Urinary bladder (tissue), 3 donors: ENCODE measurements at regions not wholly inside any gene's neighbourhood (a gene's known extent, or its start where the extent isn't known, plus 50 kb on each side); places are given as distances from the start of the nearest gene placed in this dataset.

Experiments
- DNase-seq: peaks from one replicate; pipeline ENCODE4 v3.0.0-alpha.2; 2015; ENCODE audit errors: extremely low spot score
- H3K27ac ChIP-seq: one replicate; pipeline ENCODE4 v1.5.1; 2013; ENCODE audit warnings: low read depth, mild to moderate bottlenecking, moderate library complexity
- H3K36me3 ChIP-seq: one replicate; pipeline ENCODE4 v1.6.1; 2013; ENCODE audit warnings: mild to moderate bottlenecking, moderate library complexity; ENCODE audit not compliant: insufficient read depth
- H3K4me1 ChIP-seq: one replicate; pipeline ENCODE4 v1.6.1; 2013; ENCODE audit warnings: mild to moderate bottlenecking, moderate library complexity; ENCODE audit not compliant: insufficient read depth
- H3K4me3 ChIP-seq: one replicate; pipeline ENCODE4 v1.5.1; 2013; ENCODE audit warnings: low read depth, low read length
- WGBS: extraction: QIAGEN DNeasy Blood & Tissue Kit; methylation state at CpG from one replicate; pipeline ENCODE4 v1.1.7; 2013; 5-methylcytosine and 5-hydroxymethylcytosine counted together
- donor health status: healthy with polysubstance abuse.
- donor health status: healthy.

DNA sequence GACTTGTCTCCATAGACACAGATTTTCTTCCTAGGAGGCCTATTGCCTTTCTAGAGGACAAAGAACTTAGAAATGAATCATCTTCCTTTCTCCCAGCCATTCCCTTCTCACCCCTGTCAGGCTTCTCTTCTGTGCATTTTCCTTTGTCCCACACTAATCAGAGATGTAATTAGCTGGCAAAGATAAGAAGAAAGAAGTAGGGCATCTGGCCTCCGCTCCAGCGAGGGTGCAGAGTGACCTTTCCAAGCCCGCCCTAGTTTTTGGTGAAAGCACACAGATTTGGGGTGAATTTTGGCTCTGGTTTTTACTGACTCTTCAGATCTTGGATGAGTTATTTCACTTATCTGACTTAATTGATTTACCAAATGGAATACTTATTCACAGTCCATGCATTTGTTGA lies 626.5 kb downstream of the ZEB2 start:
- Histone ChIP-seq H3K27ac (no peak overlapping the region), H3K36me3 (no peaks in the 10 kb centered on the region), H3K4me1 (no peaks in the 10 kb centered on the region), H3K4me3 (no peak overlapping the region)
- 91% methylated on average over 3 of the region's 3 CpGs for WGBS
- DNase-seq, result no peak

GRCh38 chr2:143891879-143892308 lies 628.0 kb downstream of the ZEB2 start:
- DNase-seq, result no peak
- WGBS, result 83% methylated on average over 7 of the region's 7 CpGs
- no peaks in the 10 kb centered on the region for H3K36me3 ChIP-seq
- no peak overlapping the region for H3K4me3 ChIP-seq
- no peaks in the 10 kb centered on the region for H3K4me1 ChIP-seq
- no peak overlapping the region for H3K27ac ChIP-seq

DNA sequence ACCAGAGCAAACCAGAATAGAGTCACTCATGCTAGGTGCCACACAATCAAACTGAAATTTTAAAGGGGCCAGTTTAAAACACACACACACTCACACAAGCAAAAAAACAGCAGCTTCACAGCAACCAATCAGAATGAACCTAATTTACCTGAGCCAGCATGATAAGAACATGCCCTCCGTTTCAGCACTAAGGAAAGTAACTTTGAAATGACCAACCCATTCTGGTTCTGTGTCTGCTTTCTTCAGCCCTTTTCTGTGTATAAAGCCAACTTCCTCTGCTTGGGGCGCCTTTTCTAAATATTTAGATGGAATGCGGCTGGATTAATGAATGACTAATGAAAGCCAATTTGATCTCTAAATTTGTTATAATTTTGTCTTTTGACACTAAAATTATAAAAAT lies 629.1 kb downstream of the ZEB2 start:
- Histone ChIP-seq H3K4me3 (no peak overlapping the region), H3K36me3 (no peaks in the 10 kb centered on the region), H3K27ac (no peak overlapping the region), H3K4me1 (no peaks in the 10 kb centered on the region)
- 67% methylated on average over 3 of the region's 3 CpGs for WGBS
- no peak for DNase-seq

GRCh38 chr2:143889216-143889615 lies 630.7 kb downstream of the ZEB2 start:
- Histone ChIP-seq H3K4me1 (no peaks in the 10 kb centered on the region), H3K27ac (no peak overlapping the region), H3K36me3 (no peaks in the 10 kb centered on the region), H3K4me3 (no peak overlapping the region)
- DNase-seq, result no peak
- 87% methylated on average over 4 of the region's 4 CpGs for WGBS

DNA sequence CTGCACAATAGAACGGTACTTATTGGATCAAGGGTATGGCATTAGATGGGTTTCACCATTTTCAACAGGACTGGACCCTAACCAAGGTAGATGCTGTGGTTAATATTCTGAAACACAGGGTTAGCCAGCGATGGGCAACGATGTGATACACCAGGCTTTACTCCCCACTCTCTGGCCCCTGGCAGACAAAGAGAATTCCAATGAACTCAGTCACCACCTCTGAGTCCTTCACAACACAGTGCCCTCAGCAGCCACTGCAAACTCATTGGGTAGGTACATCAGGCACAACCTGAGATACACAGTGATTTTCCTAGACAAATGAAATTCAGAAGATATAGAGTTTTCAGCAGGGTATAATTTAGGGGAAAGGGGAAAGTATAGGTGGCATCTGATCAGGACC lies 634.5 kb downstream of the ZEB2 start:
- Histone ChIP-seq H3K27ac (no peak overlapping the region), H3K36me3 (no peaks in the 10 kb centered on the region), H3K4me1 (no peaks in the 10 kb centered on the region), H3K4me3 (no peak overlapping the region)
- WGBS, result 93% methylated on average over 3 of the region's 3 CpGs
- no peak for DNase-seq

DNA sequence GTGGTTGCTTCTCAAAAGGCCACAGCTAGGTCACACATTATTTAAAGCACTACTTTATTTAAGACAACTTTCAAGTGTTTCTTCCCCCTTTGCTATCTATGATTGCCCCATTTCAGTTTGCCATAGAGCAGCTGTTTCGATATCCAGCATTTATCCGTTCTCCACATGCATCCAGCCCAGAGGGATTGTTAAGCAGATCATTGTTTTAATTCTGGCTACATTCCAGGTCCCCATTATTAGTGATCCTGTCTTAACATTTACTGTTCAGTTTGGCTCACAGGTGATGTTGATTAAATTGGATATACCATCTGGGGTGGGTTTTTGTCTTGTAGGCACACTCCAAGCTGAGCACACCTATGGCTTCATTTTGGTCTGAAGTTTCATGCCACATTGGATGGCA lies 638.7 kb downstream of the ZEB2 start:
- Histone ChIP-seq H3K4me3 (no peak overlapping the region), H3K27ac (no peak overlapping the region), H3K4me1 (no peaks in the 10 kb centered on the region), H3K36me3 (no peaks in the 10 kb centered on the region)
- WGBS, result 90% methylated on average over 2 of the region's 2 CpGs
- no peak for DNase-seq

DNA sequence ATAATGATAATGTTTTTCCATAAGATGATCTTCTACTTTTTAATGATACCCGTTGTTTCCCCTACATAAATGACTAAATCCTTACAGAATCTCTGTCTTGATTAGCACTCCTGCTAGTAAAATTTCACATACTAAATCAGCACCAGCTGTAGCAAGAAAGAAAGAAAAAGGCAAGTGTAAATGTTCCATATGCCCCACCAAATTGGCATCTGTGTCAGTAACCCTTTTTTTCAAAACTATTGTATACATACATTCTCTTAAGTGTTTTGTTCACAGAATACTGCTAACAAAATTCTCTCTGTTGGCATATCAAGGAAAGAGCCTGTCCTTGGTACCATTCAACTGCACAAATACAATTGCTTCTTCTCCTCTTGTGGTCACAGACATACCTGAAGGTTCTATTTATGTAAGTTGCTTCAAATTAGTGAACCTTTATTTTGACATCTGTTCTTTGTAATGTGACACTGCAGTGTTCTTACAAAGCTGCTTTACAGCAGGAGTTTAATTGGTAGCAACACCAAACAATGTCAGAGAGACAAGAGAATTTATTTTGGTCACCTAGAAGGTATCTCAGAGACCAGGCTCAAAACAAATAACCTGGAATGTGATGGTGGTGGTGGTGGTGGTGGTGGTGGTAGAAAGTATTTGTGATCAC lies 641.9 kb downstream of the ZEB2 start:
- no peak for DNase-seq
- Histone ChIP-seq H3K4me1 (no peaks in the 10 kb centered on the region), H3K4me3 (no peak overlapping the region), H3K36me3 (no peaks in the 10 kb centered on the region), H3K27ac (no peak overlapping the region)
- 65% methylated on average over 1 of the region's 1 CpG for WGBS

DNA sequence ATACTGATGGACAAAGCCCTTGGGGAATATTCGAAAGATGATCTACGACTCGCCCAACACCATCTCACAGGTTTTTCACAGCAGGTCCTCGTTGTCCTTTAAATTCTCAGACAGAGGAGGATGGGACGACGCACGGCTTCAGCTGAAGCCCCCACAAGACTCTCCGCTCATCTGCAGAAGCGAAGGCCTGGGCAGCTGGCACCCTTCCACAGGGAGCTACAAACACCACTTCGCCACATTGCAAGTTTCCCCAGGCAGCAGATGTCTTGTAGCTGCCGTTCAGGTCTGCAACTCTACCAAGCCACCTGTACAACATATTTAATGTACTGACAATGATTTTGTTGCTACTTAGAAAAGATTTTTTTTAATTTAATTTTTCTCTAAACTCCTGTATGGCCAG lies 642.9 kb downstream of the ZEB2 start:
- H3K4me1 ChIP-seq, result no peaks in the 10 kb centered on the region
- no peaks in the 10 kb centered on the region for H3K36me3 ChIP-seq
- no peak overlapping the region for H3K4me3 ChIP-seq
- no peak for DNase-seq
- H3K27ac ChIP-seq, result no peak overlapping the region
- WGBS, result 78% methylated on average over 11 of the region's 11 CpGs

- H3K4me1 ChIP-seq, result no peaks in the 10 kb centered on the region
- no peak overlapping the region for H3K27ac ChIP-seq
- H3K36me3 ChIP-seq, result no peaks in the 10 kb centered on the region
- WGBS, result 89% methylated on average over 9 of the region's 9 CpGs
- H3K4me3 ChIP-seq, result no peak overlapping the region
- DNase-seq, result no peak
Observed at GRCh38 chr2:143875295-143876233, 644.4 kb downstream of the ZEB2 start.

DNA sequence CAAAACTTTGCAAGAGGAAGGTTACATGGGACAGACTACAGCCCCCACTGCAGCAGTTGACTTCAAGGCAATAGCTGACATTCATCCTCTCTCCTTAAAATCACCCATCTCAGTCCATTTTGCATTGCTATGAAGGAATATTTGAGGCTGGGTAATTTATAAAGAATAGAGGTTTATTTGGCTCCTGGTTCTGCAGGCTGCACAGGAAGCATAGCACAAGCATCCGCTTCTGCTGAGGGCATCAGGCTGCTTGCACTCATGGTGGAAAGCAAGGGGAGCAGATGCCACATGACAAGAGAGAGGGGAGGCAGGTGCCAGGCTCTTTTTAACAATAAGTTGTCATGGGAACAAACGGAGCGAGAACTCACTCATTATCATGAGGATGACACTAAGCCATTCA lies 646.0 kb downstream of the ZEB2 start:
- WGBS, result over 99% methylated on average over 3 of the region's 3 CpGs
- Histone ChIP-seq H3K36me3 (no peaks in the 10 kb centered on the region), H3K4me1 (no peaks in the 10 kb centered on the region), H3K4me3 (no peak overlapping the region), H3K27ac (no peak overlapping the region)
- DNase-seq, result no peak

DNA sequence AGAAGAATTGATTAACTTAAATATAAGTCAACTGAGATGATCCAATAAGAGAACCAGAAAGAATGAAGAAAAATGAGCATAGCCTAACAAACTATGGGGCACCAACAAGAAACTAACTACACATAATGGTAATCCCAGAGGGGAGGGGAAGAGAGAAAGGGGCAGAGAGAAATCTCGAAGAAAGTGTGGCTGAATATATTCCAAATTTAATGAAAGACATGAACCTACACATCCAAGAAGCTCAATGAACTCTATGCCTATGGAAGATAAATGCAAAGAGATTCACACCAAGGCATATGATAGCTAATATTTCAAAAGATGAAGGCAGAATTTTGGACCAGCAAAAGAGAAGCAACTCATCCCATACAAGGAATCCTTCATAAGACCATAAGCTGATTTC lies 649.2 kb downstream of the ZEB2 start:
- no peak overlapping the region for H3K4me3 ChIP-seq
- no peak overlapping the region for H3K27ac ChIP-seq
- DNase-seq, result no peak
- 95% methylated on average over 1 of the region's 1 CpG for WGBS
- H3K4me1 ChIP-seq, result no peaks in the 10 kb centered on the region
- H3K36me3 ChIP-seq, result no peaks in the 10 kb centered on the region

DNA sequence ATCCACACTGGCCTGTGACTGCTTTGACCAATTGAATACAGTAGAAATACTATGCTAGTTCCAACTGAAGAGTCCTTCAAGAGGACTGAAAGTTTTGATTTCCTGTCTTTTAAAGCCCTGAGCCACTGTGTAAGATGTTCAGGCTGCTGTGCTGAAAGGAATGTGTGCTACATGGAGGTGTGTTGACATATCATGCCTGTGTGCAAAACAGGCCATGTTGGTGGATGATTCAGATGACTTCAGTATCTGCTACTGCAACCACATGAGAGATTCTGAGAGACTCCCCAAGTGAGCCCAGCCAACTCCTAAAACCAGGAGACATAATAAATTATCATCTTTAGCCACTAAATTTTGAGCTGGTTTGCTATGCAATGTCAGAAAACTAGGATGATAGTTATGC lies 662.9 kb downstream of the ZEB2 start:
- Histone ChIP-seq H3K4me1 (no peaks in the 10 kb centered on the region), H3K27ac (no peak overlapping the region), H3K36me3 (no peaks in the 10 kb centered on the region), H3K4me3 (no peak overlapping the region)
- DNase-seq, result no peak

DNA sequence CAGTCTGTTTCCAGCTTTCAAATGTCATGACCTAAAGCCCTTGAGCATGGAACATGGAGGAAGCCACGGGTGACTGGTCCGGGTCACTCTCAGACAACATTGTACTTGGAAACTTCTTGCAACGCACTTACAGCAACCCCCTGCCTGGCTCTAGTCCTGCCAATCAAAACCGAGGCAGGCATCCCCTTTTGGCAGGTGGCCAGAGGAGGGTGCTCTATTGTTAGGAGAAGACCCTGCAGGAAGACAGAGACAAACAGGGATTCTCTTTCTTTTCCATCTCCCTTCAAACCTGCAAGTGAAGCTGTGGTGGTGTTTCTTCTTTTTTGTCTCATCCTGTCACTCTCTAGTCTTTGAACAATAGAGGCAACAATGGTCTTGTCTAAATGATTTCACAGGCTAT lies 667.2 kb downstream of the ZEB2 start:
- WGBS, result 52% methylated on average over 4 of the region's 4 CpGs
- no peak for DNase-seq
- H3K4me1 ChIP-seq, result no peaks in the 10 kb centered on the region
- no peak overlapping the region for H3K4me3 ChIP-seq
- H3K36me3 ChIP-seq, result no peaks in the 10 kb centered on the region
- H3K27ac ChIP-seq, result no peak overlapping the region

- no peak overlapping the region for H3K4me3 ChIP-seq
- no peak for DNase-seq
- no peaks in the 10 kb centered on the region for H3K4me1 ChIP-seq
- H3K36me3 ChIP-seq, result no peaks in the 10 kb centered on the region
- 92% methylated on average over 3 of the region's 3 CpGs for WGBS
- no peak overlapping the region for H3K27ac ChIP-seq
Observed at GRCh38 chr2:143850084-143850483, 669.8 kb downstream of the ZEB2 start.
